Stimulated activated naive CD4-positive, alpha-beta T cell treated with Interleukin-2 at 50 U/mL for 16 hours (primary cell): ENCODE measurements at regions not wholly inside any gene's neighbourhood (a gene's known extent, or its start where the extent isn't known, plus 50 kb on each side); places are given as distances from the start of the nearest gene placed in this dataset.

Experiments
- DNase-seq: peaks from one replicate; lab custom pipeline; 2025; lab: John Stamatoyannopoulos, UW

DNA sequence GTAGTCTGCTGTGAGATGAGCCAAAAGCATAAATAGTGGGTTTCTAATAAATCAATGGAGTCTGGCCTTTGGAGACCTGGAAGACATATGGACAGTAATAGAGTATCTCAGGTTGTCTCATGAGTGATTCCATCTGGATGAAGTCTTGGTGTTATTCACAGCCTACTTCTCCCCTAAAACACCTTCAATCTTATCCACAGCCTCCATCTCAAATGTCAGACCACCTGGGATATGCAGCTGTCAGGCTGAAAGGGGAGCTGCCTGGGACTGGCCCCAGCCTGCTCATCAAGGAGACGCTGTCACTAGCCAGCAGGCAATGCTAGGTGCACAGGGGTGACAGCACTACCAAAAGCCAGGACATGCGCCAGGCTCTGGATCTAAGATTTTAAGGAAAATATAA lies 684.0 kb upstream of the ZEB2 start:
- DNase-seq = no peak

DNA sequence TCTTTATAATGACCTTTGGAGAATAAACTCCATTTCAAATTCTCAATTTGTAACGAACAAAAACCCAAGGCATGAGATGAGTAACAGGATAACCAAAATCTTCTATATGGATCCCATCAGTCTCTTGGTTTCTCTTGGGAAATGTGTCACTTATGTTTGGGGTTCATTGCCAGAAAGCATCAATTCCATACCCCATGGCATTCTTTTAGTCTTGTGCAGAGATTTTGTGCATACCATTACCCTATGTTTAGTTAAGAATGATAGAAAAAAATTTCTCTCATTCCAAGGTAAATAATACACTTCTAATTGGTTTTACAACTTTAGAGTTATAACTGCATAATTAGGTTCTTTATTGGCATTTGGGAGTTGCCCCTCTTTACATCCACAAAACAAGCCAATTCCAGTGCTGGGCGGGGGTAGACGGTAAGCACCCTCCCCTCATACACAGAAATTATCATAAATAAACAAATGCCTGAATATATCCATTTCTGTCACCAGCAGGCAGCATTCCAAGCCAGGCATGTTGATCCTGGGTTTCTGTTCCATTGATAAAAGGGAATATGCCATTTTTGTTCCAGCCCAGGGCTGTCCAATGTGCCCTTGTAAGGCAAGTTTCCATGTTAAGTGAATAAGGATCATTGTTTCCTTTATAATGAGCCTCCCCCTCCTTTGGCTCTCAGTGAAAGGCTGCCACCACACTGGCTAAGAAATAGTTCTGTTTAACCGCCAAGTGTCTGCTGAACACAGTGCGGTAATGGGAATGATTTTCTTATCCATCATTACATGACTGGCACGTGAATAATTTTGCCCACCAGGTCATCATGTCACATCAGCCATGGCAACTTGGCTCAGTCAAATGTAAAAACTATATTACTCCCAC lies 680.1 kb upstream of the ZEB2 start:
- DNase-seq = no peak

DNA sequence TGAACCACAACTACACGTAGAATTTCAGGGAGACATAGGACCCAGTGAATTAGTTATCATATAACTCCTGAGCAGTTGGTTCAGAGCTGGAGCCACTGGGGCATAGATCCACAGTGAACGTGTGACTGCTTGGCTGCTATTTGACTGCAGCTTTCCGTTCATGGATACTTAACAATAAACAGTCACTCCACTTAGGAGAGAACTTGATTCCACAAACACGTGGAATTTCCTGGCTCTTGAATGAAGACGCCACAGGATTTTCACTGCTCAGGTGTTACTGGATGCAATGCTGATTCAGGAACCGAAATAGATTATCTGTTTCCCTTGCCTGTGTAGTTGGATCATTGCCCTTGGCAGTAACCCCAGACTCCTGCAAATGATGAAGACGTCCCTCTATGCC lies 679.1 kb upstream of the ZEB2 start:
- no peak for DNase-seq

DNA sequence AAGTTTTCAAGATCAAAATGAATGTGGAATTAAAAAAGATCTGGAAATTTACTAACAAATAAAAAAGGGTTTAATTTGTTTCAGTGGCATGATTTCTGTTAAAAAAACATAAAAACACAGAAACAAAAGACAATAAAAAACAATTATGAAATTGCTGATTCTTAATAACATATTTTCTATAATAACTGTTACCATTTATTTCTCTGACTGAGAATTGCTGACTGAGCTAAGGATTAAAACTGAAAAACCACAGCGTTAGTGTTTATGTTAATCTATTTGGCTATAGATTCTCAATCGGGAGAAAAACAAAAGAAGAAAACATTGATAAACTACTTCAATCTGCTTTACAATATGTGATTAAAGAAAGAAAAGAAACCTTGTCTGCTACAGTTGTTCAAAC lies 678.6 kb upstream of the ZEB2 start:
- no peak for DNase-seq

DNA sequence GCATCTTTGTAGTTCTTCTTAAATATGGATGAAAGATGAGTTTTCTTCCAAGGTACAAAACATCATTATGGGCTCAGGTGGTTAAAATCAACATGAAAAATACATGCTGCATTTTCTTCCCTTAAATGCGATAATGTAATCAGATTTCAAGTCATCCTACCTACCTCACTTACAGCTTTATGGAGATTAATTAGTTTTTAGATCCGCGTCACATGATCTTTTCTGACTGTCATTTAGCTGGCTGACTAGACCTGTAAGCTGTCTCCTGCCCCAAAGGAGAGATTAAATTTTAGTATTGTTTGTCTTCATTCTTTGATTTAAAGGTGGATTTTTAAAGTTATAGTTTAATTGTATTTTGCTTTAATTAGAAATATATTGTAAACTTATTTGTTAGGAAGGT lies 678.0 kb upstream of the ZEB2 start:
- DNase-seq = no peak

DNA sequence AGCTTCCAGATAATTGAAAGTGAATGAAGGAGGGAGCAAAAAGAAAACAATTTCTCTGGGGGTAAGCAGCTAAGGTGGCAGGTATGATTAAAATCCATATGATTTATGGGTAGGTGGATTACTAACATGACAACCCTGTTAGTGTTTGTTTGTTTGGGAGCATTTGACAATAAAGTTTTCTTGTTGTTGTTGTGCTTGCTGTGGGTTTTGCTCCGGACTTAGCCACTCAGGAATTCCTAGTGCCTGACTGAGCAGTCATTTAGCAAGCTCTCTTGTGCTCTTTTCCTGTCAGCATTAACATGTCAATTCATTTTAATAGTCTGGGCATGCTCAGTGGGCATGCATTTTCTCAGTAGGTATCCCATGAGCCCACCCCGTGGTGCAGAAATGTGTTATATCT lies 674.8 kb upstream of the ZEB2 start:
- no peak for DNase-seq

DNA sequence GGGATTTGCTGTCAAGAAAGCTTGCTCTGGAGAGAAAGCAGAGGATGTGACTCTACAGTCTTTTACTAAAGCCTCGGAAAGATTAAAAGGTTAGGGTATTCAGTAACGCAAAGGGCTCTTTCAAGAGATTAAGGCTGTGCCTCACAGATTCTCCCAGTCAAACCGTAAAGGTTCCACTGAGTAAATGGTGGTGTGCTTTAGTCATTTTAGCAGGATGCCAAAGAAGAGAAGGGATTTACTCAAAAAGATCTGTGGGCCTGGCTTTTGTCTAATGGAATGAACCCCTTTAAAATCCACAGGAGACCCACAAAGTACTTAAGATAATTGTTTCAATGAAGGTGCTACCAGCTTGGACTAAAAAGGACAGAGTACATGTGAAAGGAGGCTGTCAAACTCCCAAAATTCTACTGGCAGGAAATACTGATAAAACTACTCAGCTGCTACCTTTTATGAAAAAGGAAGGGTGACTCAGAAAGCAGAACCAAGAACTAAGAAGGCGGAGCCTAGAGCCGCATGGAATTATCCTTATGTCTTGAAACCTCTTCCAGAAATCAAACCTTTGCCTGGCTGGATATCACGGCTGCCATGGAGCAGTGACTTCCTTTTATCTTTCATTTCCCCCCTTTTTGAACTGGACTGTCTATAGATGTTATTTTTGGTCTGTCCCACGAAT lies 670.2 kb upstream of the ZEB2 start:
- no peak for DNase-seq

DNA sequence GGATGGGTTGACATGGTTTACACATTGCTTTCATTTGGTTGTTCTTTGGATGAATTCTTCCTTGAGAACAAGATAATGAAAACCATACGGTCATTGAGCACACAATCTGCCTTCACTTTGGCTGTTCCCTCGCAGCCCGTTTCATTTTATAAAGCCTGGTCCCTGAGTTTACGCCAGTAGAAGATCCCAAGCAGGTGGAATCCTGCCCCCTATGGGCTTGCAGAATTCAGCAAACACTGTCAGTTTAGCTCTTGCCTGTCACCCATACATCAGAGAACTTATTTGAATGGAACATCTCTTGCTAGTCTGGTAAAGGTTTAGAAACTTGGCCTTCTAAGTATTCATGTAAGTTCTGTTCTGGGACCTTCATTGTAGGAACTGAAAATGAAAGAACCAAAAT lies 666.4 kb upstream of the ZEB2 start:
- DNase-seq = no peak

DNA sequence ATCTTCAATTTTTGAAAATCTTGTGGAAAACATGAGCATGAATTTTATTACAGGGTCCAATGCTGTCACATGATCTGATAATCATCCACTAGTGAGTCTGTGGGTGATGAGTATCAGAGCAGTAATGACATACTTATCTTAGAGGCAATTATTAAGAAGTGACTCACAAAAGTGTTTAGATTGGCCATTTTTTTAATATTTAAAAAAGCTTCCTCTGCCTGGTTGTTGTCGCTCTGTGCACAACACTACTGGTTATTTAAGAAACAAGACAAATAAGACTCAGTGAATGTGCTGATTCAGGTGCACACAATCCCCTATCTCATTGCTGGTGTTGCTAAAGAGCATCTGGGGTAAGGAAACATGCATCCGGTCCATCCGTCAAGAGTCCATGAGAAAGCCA lies 665.8 kb upstream of the ZEB2 start:
- no peak for DNase-seq

DNA sequence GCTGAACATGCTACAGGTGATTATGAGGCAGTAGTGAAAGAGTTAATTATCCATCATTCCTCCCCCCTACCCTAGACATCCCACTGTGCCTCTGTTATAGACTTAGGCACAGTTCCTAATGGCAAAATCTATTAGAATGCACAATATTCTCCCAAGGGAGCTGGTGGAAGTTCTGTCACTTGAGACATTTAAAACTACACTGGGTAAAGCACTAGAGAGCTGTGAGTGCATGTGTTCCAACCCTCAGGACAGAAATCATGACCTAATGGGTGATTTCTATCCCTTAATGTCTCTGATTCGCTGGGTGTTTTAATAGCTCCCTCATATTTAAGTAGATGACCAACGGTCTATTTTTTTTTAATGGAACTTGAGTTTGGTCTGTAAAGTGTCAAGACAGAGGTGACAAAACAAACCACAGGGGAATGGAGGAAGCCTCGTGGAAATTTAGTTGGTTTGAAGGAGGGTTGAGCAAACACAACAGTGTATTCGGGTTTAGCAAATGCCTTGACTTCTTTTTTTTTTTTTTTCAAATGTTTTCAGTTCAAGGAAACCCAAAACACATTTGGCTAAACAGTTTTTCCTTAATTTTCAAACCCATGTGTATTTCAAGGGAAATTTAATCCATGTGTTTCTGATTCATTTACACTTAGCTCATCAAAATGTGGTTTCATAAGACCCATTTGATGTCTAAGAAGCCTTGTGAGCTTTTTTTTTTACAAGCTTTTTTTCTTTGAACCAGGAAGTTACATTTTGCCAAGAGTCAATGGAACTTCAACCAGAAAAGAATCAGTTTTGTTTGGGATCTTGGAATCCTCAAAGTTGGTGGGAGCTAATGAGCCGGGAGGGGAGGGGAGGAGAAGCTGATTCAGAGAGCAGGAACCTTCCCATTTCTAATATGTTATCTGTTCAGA lies 665.1 kb upstream of the ZEB2 start:
- DNase-seq = no peak

DNA sequence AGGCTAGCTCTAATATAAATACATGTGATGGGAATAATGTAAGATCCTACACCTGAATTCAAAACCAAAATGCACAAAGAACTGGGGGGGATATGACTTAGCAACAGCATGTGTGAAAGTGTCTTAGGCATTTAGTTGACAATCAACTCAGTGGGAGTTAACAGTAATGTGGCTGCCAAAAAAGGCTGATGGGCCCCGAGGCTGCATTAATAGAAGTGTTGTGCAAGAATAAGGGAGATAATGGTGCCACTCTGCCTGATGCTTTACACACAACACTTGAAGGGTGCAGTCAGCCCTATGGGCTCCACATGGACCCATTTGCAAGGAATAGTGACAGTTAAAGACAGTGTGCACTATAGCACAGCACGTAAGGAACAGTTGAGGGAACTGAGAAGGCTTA lies 649.4 kb upstream of the ZEB2 start:
- DNase-seq = no peak

DNA sequence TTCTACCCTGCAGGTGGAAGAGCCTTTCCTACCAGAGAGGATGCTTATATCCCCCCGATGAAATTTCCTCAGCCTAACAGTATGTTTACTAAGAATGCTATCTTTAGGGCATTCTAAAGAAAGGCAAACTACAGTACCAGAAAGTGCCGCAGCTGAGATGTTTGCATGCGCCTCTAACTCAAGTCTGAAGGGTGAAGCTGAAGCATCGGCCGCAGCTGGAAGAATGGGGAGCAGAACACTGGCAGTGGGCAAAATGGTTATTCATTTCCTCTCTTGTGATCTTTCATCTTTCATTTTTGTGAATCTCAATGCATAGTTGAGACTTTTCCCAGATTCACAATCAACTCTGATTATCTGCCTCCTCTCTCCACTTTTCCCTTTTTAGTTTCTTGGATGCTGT lies 648.2 kb upstream of the ZEB2 start:
- DNase-seq = no peak

DNA sequence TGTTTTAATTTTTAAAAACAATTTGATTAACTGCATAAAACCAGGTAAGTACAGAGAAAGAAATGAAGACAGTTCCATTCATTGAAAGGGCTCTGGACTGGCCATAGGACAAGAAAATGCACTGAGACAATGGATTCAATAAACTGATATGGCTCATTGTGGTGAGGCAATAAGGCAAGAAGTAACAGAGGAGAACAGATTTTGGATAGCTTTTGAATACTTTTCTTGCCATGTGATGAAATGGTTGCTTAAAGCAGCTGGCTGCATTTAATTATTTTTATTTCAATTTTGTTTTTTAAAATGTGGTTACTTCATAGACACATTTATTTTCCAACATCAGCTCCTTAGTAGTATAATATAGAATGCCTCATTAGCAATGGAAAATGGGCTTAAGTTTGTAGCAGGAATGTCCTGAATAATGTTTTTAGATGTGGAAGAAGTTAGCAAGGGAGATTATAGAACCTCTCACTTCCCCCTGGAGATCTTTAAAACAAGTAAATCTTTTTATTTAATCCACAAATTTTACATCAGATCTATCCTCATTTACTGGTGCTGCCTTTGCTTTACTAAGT lies 646.9 kb upstream of the ZEB2 start:
- no peak for DNase-seq

DNA sequence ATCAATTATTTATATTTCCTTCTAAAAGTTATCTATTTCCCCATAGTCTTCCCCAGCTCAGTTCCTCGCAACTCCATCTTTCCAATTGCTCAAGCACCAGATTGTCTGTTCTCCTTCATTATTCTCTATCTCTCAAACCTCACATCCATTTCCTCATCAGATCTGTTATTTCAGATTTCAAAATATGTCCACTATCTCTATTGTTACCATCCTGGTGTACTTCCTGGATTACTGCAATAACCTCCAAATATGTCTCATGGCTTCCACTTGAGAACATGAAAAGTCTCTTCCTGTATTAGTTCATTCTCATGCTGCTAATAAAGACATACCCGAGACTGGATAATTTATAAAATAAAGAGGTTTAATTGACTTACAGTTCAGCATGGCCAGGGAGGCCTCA lies 641.7 kb upstream of the ZEB2 start:
- no peak for DNase-seq

DNA sequence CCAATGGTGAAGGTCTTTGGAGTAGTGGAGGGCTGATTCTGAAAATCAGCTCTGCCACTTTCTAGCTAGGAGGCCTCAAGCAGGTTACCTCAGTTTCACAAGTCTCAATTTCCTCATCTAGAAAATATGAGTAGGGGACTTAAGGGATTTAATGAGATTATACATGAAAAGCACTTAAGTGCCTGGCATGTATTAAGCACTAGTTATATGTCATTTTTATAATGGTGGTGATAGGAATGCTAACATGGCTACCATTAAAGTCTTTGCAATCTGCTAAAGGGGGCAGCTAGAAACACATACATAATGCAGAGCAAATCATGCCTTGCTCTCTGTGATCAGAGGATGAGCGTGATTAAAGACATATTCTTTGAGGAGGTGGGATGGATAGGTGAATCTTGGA lies 640.9 kb upstream of the ZEB2 start:
- no peak for DNase-seq

DNA sequence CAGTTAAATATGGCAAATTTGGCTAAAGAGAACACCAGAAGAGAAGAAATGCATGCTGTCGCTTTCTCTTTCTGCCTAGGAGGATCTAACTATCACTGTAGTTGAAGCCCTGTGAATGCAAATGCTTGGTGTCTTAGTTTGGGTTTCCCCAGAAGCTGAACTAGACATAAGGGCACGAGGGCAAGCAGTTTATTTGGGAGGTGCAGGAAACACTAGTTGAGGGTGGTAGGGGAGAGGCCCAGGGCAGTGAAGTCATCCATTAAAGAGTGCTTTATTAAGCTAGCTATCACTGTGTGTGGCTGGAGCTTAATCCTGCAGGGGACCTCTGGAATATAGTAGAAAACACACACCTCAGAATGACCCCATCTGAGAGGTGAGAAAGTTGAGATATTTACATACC lies 639.8 kb upstream of the ZEB2 start:
- DNase-seq = no peak

DNA sequence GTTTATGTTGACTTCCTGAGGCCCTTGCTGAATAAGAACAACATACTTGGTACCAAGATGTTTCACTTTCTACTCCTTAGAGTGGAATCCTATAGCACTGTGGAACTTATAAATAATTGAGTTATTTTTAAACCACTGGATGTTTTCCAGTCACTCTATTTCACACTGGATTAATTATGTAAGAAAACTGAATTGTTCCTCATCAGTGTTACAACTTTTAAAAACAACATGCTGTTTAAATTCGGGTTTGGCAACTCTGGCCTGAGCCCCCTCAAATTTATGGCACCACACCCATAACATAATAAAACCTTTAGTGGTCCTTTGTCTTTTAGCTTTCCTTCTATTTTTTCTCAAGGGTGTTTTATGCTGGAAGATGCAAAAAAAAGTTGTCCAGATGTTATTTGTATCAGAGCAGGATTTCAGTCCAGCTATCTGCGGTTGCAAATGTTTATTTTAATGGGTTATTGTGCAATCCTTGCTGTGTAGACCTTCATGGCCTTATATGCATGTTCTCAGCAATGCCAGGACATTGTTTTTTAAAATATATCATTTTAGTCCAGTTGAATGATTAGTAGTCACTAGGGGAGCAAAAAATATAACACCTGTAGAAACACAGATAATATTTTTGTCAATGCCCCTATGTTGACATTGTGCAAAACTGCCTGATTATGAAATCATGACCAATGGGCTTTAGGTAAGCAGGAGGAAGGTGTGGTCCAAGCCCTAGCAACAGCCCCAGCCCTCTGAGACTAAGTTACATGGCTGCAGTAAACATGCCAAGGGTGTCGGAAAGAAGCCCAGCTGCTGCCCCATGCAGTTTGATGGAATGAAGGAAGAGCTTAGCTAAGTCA lies 638.0 kb upstream of the ZEB2 start:
- no peak for DNase-seq

DNA sequence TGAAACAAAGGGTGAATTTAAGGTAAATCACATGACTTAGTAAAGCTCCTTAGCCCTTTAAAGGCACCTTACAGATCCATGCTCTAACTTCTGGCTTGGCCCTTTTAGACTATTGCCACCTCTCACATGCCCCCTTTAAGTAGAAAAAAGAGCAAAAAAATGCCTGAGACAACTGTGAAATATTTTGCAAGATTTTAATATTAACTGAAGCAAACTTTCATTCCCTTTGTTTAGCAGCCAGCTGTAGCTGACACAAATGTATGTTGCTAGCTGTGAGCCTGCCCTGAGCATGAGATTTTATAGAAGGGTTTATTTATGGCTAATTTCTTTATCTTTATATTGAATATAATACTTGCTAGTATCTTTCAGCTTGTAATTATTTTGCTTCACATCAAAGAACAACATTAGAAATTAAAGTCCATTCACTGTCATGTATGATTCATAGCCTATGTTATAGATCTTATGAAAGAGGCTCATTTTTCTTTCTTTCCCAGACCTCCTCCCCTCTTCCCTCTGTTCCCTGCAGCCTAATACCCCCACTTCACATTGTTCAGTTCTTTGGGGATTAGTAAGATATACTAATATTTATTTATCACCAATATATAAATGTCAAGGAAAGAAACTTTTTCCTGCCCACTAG lies 637.2 kb upstream of the ZEB2 start:
- no peak for DNase-seq

DNA sequence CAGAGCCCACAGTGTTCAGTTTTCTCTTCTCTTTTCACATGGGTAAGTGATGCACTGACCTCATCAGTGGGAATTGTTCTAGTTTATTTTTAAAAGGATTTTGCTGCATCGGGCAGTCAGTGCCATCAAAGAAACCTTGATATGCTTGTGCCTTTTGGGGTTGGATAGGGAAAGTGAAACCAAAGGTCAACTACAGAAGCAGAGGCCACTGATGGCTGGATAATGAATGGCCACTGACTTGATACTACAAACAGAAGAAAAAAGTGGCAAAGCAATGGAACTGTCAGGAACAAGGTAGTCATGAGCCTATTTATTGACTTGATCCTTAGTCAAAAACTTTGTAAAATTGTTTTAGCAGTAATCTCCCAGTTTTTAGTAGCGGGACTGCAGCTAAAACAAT lies 636.3 kb upstream of the ZEB2 start:
- DNase-seq = no peak

DNA sequence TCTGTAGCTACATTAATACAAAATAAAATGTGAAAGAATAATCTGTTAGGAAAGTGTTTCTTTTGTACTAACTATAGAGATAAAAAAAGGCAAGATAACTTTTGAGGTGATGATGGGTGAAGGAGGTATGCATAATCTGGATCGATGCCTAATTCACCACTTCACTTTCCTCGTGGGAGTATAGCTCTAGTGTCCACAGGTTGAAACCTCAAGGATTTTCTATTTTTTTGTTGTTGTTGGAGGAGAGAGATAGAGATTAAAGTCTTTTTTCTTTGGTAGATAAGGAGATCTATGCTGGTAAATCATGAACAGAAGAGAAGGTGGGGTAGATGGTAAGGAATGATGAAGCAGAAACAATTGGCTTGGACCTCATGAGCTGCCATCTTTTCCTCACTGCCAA lies 635.3 kb upstream of the ZEB2 start:
- no peak for DNase-seq

DNA sequence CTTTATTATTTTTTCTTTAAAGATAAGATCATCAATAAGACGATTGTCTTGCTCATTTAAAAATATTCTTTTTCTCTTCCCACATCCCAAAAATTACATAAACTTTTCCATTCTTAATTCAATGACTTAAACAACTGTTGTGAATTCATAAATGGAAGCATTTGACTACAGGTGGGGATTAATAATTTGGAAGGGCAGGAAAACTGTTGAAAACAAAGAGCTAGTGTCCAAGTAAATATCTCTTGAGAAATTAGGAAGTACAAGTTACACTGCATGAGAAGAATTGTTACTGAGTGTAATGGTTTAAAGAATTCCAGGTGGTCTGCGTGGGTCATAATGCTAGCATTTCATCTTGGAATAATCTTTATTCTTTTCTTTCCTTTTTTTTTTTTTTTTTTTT lies 634.8 kb upstream of the ZEB2 start:
- DNase-seq = no peak
